DND-41 (cell line): ENCODE measurements at regions not wholly inside any gene's neighbourhood (a gene's known extent, or its start where the extent isn't known, plus 50 kb on each side); places are given as distances from the start of the nearest gene placed in this dataset.

Experiments
- ATAC-seq: fragments of 200-7000 bp; cut with Tn5 transposase; 3 replicates; pipeline ENCODE4 v1.9.1; 2021; ENCODE audit warnings: low read depth; ENCODE audit not compliant: insufficient read depth
- DNase-seq: peaks from one replicate; pipeline ENCODE4 v3.0.0-alpha.2; 2020
- H2AFZ ChIP-seq: 2 replicates; pipeline ENCODE4 v1.6.0; 2012; ENCODE audit warnings: low read depth, low read length
- H3K27ac ChIP-seq: 2 replicates; pipeline ENCODE4 v1.5.1; 2012; ENCODE audit warnings: low read length, inconsistent platforms
- H3K27me3 ChIP-seq: fragments of 200-600 bp; sonication (generic); 2 replicates; pipeline ENCODE4 v1.6.0; 2012; ENCODE audit warnings: low read length, mild to moderate bottlenecking, inconsistent platforms; ENCODE audit not compliant: insufficient read depth, poor library complexity
- H3K36me3 ChIP-seq: 2 replicates; pipeline ENCODE4 v1.5.1; 2012; ENCODE audit warnings: low read length, inconsistent platforms; ENCODE audit not compliant: insufficient read depth
- H3K4me1 ChIP-seq: 2 replicates; pipeline ENCODE4 v1.5.1; 2012; ENCODE audit warnings: mild to moderate bottlenecking, low read length; ENCODE audit not compliant: insufficient read depth
- H3K4me2 ChIP-seq: 2 replicates; pipeline ENCODE4 v1.6.0; 2012; ENCODE audit warnings: mild to moderate bottlenecking, moderate library complexity, low read length, inconsistent platforms; ENCODE audit not compliant: insufficient read depth
- H3K4me3 ChIP-seq, 2 experiments: fragments of 200-600 bp in 1 of 2; shearing (Covaris generic) in 1 of 2; 2 replicates each; pipeline ENCODE4 v1.5.1; 2012 to 2016; ENCODE audit warnings: inconsistent platforms in 2 of 2, low read length in 2 of 2, mild to moderate bottlenecking in 2 of 2, low read depth in 1 of 2, moderate library complexity in 1 of 2
- H3K79me2 ChIP-seq: 2 replicates; pipeline ENCODE4 v1.6.0; 2012; ENCODE audit warnings: low read length, inconsistent platforms; ENCODE audit not compliant: insufficient read depth
- H3K9ac ChIP-seq: 2 replicates; pipeline ENCODE4 v1.6.0; 2012; ENCODE audit warnings: low read depth, mild to moderate bottlenecking, inconsistent platforms, low read length, moderate library complexity
- H3K9me3 ChIP-seq: 2 replicates; pipeline ENCODE4 v1.5.1; 2012; ENCODE audit warnings: low read length, moderate library complexity, mild to moderate bottlenecking, inconsistent platforms; ENCODE audit not compliant: insufficient read depth, severe bottlenecking
- H4K20me1 ChIP-seq: 2 replicates; pipeline ENCODE4 v1.6.0; 2012; ENCODE audit warnings: low read length; ENCODE audit not compliant: insufficient read depth
- CTCF ChIP-seq: IDR thresholded peaks from 2 replicates; pipeline ENCODE4 v1.5.1; 2012; ENCODE audit warnings: borderline replicate concordance, low read length, moderate library complexity, mild to moderate bottlenecking; ENCODE audit not compliant: poor library complexity, severe bottlenecking; ENCODE audit errors: extremely low read depth
- EZH2 ChIP-seq: IDR thresholded peaks from 3 replicates; pipeline ENCODE4 v1.6.1; 2012; ENCODE audit warnings: borderline replicate concordance, low read depth, mild to moderate bottlenecking, moderate library complexity, low read length, inconsistent platforms; ENCODE audit not compliant: severe bottlenecking

GRCh38 chr15:91635641-91636040 is 217.9 kb upstream of the SLCO3A1 start:
- H3K4me2 ChIP-seq = no peak overlapping the region
- H3K36me3 ChIP-seq = no peaks in the 10 kb centered on the region
- no peaks in the 10 kb centered on the region for H3K4me1 ChIP-seq
- no peak overlapping the region for H3K27ac ChIP-seq
- no peaks in the 10 kb centered on the region for H3K27me3 ChIP-seq
- DNase-seq (no peak), ATAC-seq (no peak)
- no peak overlapping the region for H3K4me3 ChIP-seq
- peaks cover 6% of the 10 kb centered on the region for H3K9me3 ChIP-seq
- H3K9ac ChIP-seq = no peak overlapping the region
- H4K20me1 ChIP-seq = no peaks in the 10 kb centered on the region
- H3K79me2 ChIP-seq = no peaks in the 10 kb centered on the region
- H2AFZ ChIP-seq = no peak overlapping the region
- TF ChIP-seq CTCF = no peak
- TF ChIP-seq EZH2 = no peak

- ATAC-seq (no peak), DNase-seq (no peak)
- Histone ChIP-seq H3K4me3 (no peak overlapping the region), H3K79me2 (no peaks in the 10 kb centered on the region), H3K27ac (no peak overlapping the region), H3K9ac (no peak overlapping the region), H3K4me1 (no peaks in the 10 kb centered on the region), H2AFZ (no peak overlapping the region), H3K36me3 (no peaks in the 10 kb centered on the region), H4K20me1 (no peaks in the 10 kb centered on the region), H3K4me2 (no peak overlapping the region), H3K9me3 (no peaks in the 10 kb centered on the region), H3K27me3 (no peaks in the 10 kb centered on the region)
- no peak for TF ChIP-seq EZH2
- no peak for TF ChIP-seq CTCF
These were observed 204.5 kb upstream of the SLCO3A1 start for GRCh38 chr15:91649016-91649415.

- no peaks in the 10 kb centered on the region for H3K79me2 ChIP-seq
- DNase-seq (no peak), ATAC-seq (no peak)
- H3K4me3 ChIP-seq = no peak overlapping the region
- H3K9me3 ChIP-seq = no peaks in the 10 kb centered on the region
- H3K27me3 ChIP-seq = no peaks in the 10 kb centered on the region
- no peak overlapping the region for H2AFZ ChIP-seq
- no peak overlapping the region for H3K9ac ChIP-seq
- H3K36me3 ChIP-seq = no peaks in the 10 kb centered on the region
- H3K4me1 ChIP-seq = no peaks in the 10 kb centered on the region
- H4K20me1 ChIP-seq = no peaks in the 10 kb centered on the region
- no peak overlapping the region for H3K4me2 ChIP-seq
- TF ChIP-seq EZH2 (no peak), CTCF (no peak)
- no peak overlapping the region for H3K27ac ChIP-seq
These were observed 203.6 kb upstream of the SLCO3A1 start for GRCh38 chr15:91649831-91650321.

- no peak overlapping the region for H3K4me2 ChIP-seq
- no peaks in the 10 kb centered on the region; the same call in 1 of the 2 replicates for H3K4me1 ChIP-seq
- no peak overlapping the region for H3K4me3 ChIP-seq
- no peak overlapping the region for H2AFZ ChIP-seq
- H3K36me3 ChIP-seq = no peaks in the 10 kb centered on the region
- H3K27me3 ChIP-seq = no peaks in the 10 kb centered on the region
- H3K9ac ChIP-seq = no peak overlapping the region
- no peak overlapping the region for H3K27ac ChIP-seq
- no peaks in the 10 kb centered on the region for H3K9me3 ChIP-seq
- H3K79me2 ChIP-seq = no peaks in the 10 kb centered on the region
- DNase-seq (no peak), ATAC-seq (no peak)
- no peak for TF ChIP-seq CTCF
- no peak for TF ChIP-seq EZH2
- no peaks in the 10 kb centered on the region for H4K20me1 ChIP-seq
These were observed 202.3 kb upstream of the SLCO3A1 start for GRCh38 chr15:91651251-91651650.
